ENCODE measurements at regions not wholly inside any gene's neighbourhood (a gene's known extent, or its start where the extent isn't known, plus 50 kb on each side); places are given as distances from the start of the nearest gene placed in this dataset.

DNA sequence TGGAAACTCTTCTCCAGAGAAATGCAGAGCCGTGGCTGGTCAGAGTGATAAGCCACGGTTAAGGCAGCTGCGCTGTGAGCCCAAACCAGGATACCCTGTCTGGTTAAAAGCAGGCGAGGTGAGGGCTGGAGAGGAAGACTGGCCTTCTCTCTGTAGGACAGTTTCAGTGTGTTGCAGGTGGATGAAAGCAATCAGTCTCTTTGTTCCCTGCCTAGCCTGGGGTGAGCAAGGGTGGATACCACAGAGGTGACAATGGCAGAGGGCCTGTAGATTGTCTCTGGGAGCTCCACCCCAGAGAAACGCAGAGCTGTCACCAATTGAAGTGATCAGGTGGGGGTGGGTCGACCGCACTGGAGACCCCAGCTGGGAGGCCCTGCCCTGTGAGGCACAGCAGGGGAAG is 621.9 kb downstream of the LRFN5 start:
- TF ChIP-seq, protein P1, sequence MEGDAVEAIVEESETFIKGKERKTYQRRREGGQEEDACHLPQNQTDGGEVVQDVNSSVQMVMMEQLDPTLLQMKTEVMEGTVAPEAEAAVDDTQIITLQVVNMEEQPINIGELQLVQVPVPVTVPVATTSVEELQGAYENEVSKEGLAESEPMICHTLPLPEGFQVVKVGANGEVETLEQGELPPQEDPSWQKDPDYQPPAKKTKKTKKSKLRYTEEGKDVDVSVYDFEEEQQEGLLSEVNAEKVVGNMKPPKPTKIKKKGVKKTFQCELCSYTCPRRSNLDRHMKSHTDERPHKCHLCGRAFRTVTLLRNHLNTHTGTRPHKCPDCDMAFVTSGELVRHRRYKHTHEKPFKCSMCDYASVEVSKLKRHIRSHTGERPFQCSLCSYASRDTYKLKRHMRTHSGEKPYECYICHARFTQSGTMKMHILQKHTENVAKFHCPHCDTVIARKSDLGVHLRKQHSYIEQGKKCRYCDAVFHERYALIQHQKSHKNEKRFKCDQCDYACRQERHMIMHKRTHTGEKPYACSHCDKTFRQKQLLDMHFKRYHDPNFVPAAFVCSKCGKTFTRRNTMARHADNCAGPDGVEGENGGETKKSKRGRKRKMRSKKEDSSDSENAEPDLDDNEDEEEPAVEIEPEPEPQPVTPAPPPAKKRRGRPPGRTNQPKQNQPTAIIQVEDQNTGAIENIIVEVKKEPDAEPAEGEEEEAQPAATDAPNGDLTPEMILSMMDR (conservative IDR thresholded peaks at IDR 0.05 in 1 of 2, IDR thresholded peaks at IDR 0.05 in 1 of 2; ENCODE audit: low read depth in 1 of 2, low read length in 2 of 2) = no peak
- no peak for TF ChIP-seq EZH2 (IDR thresholded peaks at IDR 0.05; ENCODE audit: low read length, missing control alignments)
